HG03442 (cell line): ENCODE measurements at regions not wholly inside any gene's neighbourhood (a gene's known extent, or its start where the extent isn't known, plus 50 kb on each side); places are given as distances from the start of the nearest gene placed in this dataset.

Experiments
- ATAC-seq: cut with Tn5 transposase; IDR thresholded peaks from one replicate; pipeline ENCODE4 v1.9.1; 2021; ENCODE audit warnings: mild to moderate bottlenecking, moderate library complexity; ENCODE audit not compliant: unreplicated experiment

- no peak for ATAC-seq
Observed at GRCh38 chrX:5829469-5829868, 399.2 kb downstream of the NLGN4X start.

DNA sequence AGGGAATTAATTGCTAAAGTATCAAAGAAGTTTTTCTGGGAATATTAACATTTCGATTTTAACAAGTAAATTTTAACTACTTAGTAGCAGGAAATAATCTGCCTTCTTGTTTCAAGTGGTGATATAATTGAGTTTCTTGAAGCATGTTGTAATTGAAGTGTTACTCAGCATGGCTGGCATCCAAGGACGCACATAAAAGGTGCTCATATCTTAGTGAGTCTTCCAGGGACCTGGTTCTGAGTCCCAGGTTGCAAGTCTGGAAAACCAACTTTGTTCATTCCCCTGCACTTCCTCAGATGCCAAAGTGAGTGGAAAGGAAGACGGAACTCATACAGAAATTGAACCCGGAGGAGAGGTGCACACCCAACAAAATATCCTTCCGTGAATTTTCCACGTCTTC, 399.6 kb downstream of the NLGN4X start:
- no peak for ATAC-seq

GRCh38 chrX:5823903-5824302, 404.8 kb downstream of the NLGN4X start:
- no peak for ATAC-seq

DNA sequence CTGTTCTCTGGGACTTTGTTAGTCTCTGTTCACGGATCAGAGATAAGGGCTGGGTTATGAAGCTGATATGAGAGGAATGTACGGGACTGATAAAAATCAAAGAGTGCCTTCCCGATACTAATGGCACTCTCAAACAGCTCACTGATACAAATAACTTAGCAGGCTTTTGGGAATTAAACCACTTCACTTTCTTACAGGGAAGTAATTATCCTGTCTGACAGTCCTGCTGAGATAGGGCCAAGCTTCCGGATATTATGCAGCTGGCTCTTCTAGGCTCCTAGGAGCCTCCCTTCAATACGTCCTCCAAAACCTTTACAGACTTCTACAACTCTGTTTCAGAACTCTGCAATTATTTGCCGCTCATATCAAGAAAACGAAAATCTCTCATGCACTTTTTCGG, 418.0 kb downstream of the NLGN4X start:
- ATAC-seq = no peak

- ATAC-seq = no peak
Observed at GRCh38 chrX:5807181-5807580, 421.5 kb downstream of the NLGN4X start.

DNA sequence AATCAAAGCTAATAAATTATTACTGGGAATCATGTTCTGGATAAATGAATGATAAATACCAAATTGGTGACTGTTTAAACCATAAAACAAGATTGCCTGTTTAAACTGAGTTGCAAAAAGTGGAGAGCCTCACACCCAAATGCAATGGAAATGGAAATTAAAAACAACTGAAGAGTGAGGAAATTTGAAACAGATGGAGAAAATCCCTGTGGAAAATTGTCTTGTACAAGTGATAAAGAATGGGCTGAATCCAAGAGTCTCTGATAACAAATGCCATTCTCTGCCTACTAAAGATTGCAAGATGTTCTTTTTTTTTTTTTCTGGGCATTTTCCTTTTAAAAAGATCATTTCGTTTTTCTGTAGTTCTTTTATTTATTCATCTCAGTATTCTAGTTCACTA, 426.3 kb downstream of the NLGN4X start:
- no peak for ATAC-seq

GRCh38 chrX:5791721-5792120, 436.9 kb downstream of the NLGN4X start:
- ATAC-seq = no peak

GRCh38 chrX:5788910-5789309, 439.8 kb downstream of the NLGN4X start:
- no peak for ATAC-seq

- ATAC-seq = no peak
Observed at GRCh38 chrX:5780821-5781220, 447.8 kb downstream of the NLGN4X start.

- ATAC-seq = no peak
Observed at GRCh38 chrX:5775846-5776430, 452.7 kb downstream of the NLGN4X start.

DNA sequence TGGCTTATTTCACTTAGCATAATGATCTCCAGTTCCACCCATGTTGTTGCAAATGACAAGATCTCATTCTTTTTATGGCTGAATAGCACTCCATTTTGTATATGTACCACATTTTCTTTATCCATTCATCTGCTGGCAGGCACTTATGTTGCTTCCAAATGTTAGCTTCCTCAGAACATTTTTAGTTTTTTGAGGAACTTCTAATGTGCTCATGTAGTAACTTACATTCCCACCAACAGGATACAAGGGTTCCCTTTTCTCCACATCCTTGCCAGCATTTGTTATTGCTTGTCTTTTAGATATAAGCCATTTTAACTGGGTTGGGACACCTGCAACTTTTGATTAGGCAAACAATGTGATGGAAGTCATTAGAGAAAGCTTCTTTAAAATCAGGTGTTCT, 454.2 kb downstream of the NLGN4X start:
- no peak for ATAC-seq

DNA sequence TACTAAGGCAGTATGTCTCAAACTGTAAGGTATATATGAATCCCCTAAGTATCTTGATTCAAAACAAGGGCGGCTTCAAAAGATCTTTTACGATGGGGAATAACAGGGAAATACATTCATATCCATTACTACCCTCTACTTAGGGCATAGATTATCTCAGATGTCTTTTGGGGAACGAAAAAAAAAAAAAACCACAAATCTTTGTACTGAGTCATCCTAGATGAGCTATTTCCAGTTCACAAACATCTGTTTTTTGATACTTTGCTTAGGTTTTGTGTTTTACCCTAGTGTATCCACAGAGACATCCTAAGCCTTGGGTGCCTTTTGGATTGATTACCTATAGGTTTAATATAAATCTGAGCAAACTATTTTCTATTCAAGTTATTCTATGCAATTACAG, 457.2 kb downstream of the NLGN4X start:
- no peak for ATAC-seq

DNA sequence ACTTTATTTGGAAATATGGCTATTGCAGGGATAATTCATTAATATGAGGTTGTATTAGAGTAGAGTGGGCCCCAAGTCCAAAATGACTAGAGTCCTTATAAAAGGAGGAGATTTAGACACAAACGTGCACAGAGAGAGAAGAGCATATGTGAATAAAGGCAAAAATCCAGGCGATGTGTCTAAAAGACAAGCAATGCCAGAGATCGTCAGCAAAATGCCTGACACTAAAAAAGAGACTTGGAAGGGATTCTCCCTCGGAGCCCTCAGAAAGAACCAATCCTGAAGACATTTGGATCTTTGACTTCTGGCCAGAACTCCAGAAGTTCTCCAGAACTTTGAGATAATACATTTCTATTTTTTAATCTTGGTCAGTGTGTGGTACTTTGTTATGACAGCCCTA, 472.1 kb downstream of the NLGN4X start:
- no peak for ATAC-seq

- ATAC-seq = no peak
Observed at GRCh38 chrX:5753291-5753690, 475.4 kb downstream of the NLGN4X start.

- ATAC-seq = no peak
Observed at GRCh38 chrX:5752831-5753230, 475.8 kb downstream of the NLGN4X start.

GRCh38 chrX:5748586-5749150, 480.0 kb downstream of the NLGN4X start:
- no peak for ATAC-seq

DNA sequence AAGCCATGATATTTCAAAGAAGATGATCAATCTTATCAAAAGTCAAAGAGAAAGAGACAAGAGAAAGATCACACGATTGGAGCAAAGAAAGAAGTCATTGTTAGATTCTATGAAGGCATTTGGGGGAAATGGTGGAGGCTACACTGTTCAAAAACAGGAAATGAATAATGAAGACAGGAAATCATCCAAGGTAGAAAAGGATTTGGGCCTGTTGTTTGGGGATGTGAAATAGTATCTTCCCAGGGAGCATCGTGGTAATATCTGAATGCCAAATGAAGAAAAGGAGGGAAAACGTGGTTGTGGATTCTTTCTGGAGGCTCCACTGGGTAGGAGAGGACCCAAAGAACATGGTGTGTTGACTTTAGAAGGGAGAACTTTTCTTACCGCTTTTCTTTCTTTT, 482.4 kb downstream of the NLGN4X start:
- ATAC-seq = no peak

DNA sequence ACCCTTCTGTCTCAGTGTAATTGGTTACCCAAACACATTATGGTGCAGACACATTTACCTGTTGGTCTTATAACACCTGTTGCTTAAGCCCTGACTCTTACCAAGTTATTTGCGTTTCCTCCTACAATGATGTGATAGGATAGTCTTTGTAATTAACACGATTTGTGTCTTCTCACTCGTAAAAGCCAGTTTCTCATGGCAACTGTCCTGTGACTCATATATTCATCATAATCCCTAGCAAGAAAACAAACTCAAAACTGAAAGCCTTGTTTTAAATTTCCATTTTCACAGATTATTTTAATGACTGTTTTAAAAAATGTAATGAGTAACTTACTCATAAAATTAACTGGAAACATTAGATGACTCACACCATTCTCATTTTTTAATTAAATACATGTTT, 495.2 kb downstream of the NLGN4X start:
- ATAC-seq = no peak

- ATAC-seq = no peak
Observed at GRCh38 chrX:5730556-5730955, 498.1 kb downstream of the NLGN4X start.

DNA sequence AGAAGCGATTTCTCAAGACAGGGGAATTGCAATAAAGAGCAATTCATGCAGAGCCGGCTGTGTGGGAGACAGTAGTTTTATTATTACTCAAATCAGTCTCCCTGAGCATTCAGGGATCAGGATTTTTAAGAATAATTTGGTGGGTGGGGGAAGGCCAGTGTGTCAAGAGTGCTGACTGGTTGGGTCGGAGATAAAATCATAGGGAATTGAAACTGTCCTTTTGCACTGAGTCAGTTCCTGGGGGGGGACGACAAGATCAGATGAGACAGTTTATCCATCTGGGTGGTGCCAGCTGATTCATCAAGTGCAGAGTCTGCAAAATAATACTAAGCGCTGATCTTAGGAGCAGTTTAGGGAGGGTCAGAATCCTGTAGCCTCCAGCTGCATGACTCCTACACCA, 502.4 kb downstream of the NLGN4X start:
- ATAC-seq = no peak

DNA sequence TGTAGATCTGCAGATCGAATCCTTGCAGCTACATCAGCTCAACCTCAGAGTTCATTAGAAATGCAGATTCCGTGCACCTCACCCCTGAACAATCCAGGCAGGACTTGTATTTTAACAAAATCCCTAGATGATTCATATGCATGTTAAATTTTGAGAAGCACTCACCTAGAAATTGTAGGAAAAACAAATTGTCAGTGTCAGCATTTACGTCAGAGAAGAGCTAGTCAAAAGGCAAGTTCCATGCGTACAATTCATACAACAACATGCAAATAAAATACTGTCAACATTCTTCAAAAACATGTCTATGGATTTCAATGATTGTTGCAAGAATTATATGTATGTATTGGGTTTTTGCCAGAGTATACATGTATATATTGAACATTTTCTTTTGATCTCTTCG, 504.5 kb downstream of the NLGN4X start:
- no peak for ATAC-seq

GRCh38 chrX:5718651-5719050, 510.0 kb downstream of the NLGN4X start:
- ATAC-seq = no peak

DNA sequence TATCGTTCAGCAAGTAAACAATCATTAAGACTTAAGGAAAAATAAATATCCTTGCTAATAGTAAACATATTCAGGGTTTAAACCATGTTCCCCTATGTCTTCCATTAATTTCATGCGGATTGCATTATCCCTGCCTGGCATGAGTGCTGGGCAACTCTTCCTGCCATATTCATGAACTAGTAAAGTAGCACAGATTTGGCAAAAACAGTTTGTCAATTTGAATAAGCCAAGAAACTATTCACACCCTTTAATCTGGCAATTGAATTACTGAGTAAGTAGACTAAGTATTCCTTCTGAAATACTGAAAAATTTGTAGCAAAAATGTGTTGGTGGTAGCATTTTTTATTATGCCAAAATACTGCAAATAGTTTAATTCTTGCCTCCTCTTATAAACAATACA, 512.0 kb downstream of the NLGN4X start:
- no peak for ATAC-seq
